ENCODE measurements at regions not wholly inside any gene's neighbourhood (a gene's known extent, or its start where the extent isn't known, plus 50 kb on each side); places are given as distances from the start of the nearest gene placed in this dataset.

GRCh38 chr3:107098864-107099263 lies 278.4 kb upstream of the CCDC54 start:
- TF ChIP-seq, protein P1, sequence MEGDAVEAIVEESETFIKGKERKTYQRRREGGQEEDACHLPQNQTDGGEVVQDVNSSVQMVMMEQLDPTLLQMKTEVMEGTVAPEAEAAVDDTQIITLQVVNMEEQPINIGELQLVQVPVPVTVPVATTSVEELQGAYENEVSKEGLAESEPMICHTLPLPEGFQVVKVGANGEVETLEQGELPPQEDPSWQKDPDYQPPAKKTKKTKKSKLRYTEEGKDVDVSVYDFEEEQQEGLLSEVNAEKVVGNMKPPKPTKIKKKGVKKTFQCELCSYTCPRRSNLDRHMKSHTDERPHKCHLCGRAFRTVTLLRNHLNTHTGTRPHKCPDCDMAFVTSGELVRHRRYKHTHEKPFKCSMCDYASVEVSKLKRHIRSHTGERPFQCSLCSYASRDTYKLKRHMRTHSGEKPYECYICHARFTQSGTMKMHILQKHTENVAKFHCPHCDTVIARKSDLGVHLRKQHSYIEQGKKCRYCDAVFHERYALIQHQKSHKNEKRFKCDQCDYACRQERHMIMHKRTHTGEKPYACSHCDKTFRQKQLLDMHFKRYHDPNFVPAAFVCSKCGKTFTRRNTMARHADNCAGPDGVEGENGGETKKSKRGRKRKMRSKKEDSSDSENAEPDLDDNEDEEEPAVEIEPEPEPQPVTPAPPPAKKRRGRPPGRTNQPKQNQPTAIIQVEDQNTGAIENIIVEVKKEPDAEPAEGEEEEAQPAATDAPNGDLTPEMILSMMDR (IDR thresholded peaks at IDR 0.05; ENCODE audit: poor library complexity) = no peak
- TF ChIP-seq EZH2 (IDR thresholded peaks at IDR 0.05; ENCODE audit: borderline replicate concordance) = no peak
